ENCODE measurements at regions not wholly inside any gene's neighbourhood (a gene's known extent, or its start where the extent isn't known, plus 50 kb on each side); places are given as distances from the start of the nearest gene placed in this dataset.
"Not testable (repeated sequence)": the region's sequence is repeated elsewhere in the genome, so short reads cannot be mapped to it uniquely, and the experiment has no call there.

GRCh38 chr2:87634971-87635650 is 112.8 kb upstream of the PLGLB2 start:
- TF ChIP-seq ZNF239 (tag by site-specific recombination; IDR thresholded peaks at IDR 0.05); ZNF366 (tag by site-specific recombination; conservative IDR thresholded peaks at IDR 0.05): not testable (repeated sequence)
